ENCODE measurements at regions not wholly inside any gene's neighbourhood (a gene's known extent, or its start where the extent isn't known, plus 50 kb on each side); places are given as distances from the start of the nearest gene placed in this dataset.

DNA sequence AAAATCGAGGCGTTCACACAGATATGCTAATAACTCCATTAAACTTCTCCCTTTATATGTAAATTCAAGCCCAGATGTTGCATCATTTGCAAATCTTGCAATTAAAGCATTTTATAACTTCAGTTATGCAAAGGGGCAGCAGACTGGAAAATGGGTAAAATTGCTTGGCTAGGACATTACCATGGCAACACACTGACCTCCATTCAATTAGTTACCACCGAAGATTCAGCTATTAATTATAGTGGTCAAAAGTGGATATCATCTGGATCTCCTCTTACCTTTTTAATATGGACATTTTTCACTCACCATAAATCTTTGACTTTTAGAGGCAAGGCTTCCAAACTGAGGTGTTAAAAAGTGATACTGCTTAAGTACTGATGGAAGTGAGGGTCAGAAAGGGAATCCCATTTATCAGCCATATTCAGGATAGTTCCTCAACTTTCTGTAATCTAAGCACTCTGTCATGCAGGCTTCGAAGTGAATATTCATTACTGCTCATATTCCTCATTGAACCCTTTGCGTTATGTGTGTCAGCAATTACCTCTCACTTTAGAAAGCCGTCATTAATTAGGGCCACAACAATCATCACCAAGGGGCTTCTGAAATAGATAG is 386.2 kb upstream of the ROBO2 start:
- 94% methylated on average over 5 of the region's 6 CpGs for WGBS
- Histone ChIP-seq H3K9me3 (ENCODE audit: insufficient read depth, low read depth, low read length) (no peaks in the 10 kb centered on the region), H3K4me3 (ENCODE audit: low read length) (no peak overlapping the region), H3K36me3 (ENCODE audit: insufficient read depth, low read length) (no peaks in the 10 kb centered on the region), H3K4me1 (ENCODE audit: insufficient read depth, low read length) (peaks cover 7% of the 10 kb centered on the region), H3K27ac (ENCODE audit: low read depth, low read length) (no peak overlapping the region), H3K9ac (ENCODE audit: low read depth, low read length) (no peak overlapping the region), H3K27me3 (ENCODE audit: insufficient read depth, low read length) (peaks cover 15% of the 10 kb centered on the region)

DNA sequence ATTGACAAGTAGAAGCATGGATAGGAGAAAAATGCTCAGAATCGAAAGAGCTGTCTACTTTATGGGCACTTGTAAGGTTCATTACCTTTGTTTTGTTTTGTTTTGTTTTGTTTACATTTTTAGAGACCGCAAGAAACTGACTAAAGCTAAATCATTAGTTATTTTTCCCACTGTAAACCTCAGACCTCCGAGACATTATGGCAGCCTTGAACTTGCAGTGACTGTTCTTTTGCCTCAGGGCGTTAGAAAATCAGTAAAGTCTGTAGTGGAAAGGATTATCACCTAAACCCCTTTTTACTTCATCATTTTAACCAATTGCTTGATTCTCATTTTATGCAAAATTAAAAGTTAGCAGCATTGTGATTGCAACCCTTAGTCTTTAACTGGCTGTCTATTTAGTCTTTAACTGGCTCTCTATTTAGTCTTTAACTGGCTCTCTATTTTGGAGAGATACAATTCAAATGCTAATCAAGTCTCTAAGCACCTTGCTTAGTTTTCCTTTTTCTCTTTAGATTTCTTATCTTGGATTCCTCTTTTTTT is 383.3 kb upstream of the ROBO2 start:
- H3K9ac ChIP-seq (ENCODE audit: low read depth, low read length), result no peak overlapping the region
- H3K4me3 ChIP-seq (ENCODE audit: low read length), result no peak overlapping the region
- no peaks in the 10 kb centered on the region for H3K36me3 ChIP-seq (ENCODE audit: insufficient read depth, low read length)
- H3K9me3 ChIP-seq (ENCODE audit: insufficient read depth, low read depth, low read length), result no peaks in the 10 kb centered on the region
- peaks cover 13% of the 10 kb centered on the region for H3K4me1 ChIP-seq (ENCODE audit: insufficient read depth, low read length)
- H3K27ac ChIP-seq (ENCODE audit: low read depth, low read length), result no peak overlapping the region
- 67% methylated on average over 3 of the region's 4 CpGs for WGBS
- peaks cover 15% of the 10 kb centered on the region for H3K27me3 ChIP-seq (ENCODE audit: insufficient read depth, low read length)

DNA sequence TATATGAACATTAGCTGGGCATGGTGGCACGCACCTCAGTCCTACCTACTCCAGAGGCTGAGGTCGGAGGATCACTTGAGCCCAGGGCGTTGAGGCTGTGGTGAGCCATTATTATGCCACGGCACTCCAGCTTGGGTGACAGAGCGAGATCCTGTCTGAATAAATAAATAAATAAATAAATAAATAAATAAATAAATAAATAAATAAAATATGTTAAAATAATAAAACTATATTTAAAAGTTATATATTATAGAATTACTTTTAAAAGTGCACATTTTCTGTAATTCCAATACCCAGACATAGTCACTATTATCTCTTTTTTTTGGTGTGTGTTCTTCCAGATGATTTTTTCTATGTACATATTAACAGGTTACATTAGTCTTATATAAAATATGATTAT is 382.0 kb upstream of the ROBO2 start:
- Histone ChIP-seq H3K9me3 (ENCODE audit: insufficient read depth, low read depth, low read length) (no peaks in the 10 kb centered on the region), H3K27me3 (ENCODE audit: insufficient read depth, low read length) (peaks cover 15% of the 10 kb centered on the region), H3K36me3 (ENCODE audit: insufficient read depth, low read length) (no peaks in the 10 kb centered on the region), H3K4me1 (ENCODE audit: insufficient read depth, low read length) (peaks cover 25% of the 10 kb centered on the region), H3K27ac (ENCODE audit: low read depth, low read length) (no peak overlapping the region), H3K9ac (ENCODE audit: low read depth, low read length) (no peak overlapping the region), H3K4me3 (ENCODE audit: low read length) (no peak overlapping the region)
- WGBS, result 95% methylated on average over 3 of the region's 5 CpGs

DNA sequence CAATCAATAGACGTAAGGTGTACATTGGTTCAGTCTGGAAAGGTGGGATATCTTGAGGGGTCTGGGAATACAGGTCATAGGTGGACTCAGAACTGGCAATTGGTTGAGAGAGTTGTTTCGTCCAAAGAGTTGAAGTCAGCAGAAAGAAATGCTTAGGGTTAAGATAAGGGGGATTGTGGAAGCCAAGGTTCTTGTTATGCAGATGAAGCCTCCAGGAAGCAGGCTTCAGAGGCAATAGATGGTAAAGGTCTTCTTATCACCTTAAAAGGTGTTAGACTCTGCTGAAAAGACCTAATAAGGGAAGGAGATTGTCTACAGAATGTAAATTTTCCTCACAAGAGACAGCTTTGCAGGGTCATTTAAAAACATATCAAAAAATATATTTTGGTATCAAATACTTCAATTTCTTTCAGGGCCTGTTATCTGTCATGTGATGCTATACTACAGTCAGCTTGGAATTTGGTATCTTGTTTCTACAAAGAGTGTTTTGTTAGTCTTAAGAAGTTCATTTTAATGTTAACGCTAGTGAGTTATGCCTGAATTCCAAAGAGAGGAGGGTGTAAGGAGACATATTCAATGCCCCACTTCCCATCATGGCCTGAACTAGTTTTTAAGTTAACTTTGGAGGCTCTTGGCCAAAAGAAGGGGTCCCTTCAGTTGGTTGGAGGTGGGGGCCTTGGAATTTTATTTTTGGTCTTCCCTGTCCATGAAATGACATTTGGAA is 378.2 kb upstream of the ROBO2 start:
- peak overlapping the region; percentile 98 for H3K27ac ChIP-seq (ENCODE audit: low read depth, low read length)
- peaks cover under 1% of the 10 kb centered on the region; the same call in 1 of the 2 replicates for H3K27me3 ChIP-seq (ENCODE audit: insufficient read depth, low read length)
- H3K4me3 ChIP-seq (ENCODE audit: low read length), result no peak overlapping the region; the same call in 1 of the 2 replicates
- peaks cover 31% of the 10 kb centered on the region for H3K4me1 ChIP-seq (ENCODE audit: insufficient read depth, low read length)
- no peaks in the 10 kb centered on the region for H3K9me3 ChIP-seq (ENCODE audit: insufficient read depth, low read depth, low read length)
- 57% methylated on average over 3 of the region's 3 CpGs for WGBS
- peak overlapping the region; percentile 6 for H3K9ac ChIP-seq (ENCODE audit: low read depth, low read length)
- no peaks in the 10 kb centered on the region for H3K36me3 ChIP-seq (ENCODE audit: insufficient read depth, low read length)

DNA sequence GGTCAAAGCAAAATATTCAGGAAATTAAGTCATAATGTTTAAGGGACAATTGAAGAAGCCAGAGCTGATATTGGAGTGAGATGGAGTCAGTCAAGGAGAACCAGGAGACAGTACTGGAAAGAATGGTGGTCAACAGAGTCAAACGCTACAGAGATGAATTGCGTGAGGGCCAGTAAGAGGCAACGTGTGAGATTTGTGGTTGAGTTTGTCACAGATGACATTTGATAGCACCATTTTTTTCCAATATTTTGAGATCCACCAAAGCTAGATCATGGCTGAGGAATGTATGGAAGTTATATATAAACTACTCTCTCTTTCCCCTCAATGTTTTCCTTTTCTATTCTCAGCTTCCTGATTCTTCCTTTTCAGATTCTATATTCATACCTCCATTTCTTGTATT is 375.1 kb upstream of the ROBO2 start:
- no peaks in the 10 kb centered on the region for H3K36me3 ChIP-seq (ENCODE audit: insufficient read depth, low read length)
- peaks cover 28% of the 10 kb centered on the region for H3K4me1 ChIP-seq (ENCODE audit: insufficient read depth, low read length)
- H3K27me3 ChIP-seq (ENCODE audit: insufficient read depth, low read length), result no peaks in the 10 kb centered on the region
- WGBS, result 92% methylated on average over 3 of the region's 3 CpGs
- no peaks in the 10 kb centered on the region for H3K9me3 ChIP-seq (ENCODE audit: insufficient read depth, low read depth, low read length)
- H3K27ac ChIP-seq (ENCODE audit: low read depth, low read length), result no peak overlapping the region
- no peak overlapping the region for H3K9ac ChIP-seq (ENCODE audit: low read depth, low read length)
- no peak overlapping the region for H3K4me3 ChIP-seq (ENCODE audit: low read length)

DNA sequence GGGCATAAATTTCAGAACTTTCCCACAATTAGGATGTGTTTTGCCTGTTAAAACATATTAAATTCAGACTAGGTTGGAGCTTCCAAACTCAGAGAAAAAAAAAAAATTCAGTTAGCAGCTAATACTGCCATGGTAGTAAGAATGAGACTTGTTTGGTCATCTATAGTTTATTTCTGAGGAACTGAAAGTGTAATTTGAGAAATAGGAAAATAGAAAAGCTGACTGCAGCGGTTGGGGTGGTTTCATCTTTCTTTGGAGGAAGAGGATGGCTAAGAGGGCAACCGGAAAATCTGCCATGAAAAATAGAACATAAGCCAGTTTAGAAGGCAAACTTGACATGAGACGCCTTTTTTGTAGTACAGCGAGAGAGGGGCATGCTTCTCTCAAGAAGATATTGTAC is 371.2 kb upstream of the ROBO2 start:
- Histone ChIP-seq H3K9ac (ENCODE audit: low read depth, low read length) (no peak overlapping the region), H3K27me3 (ENCODE audit: insufficient read depth, low read length) (no peaks in the 10 kb centered on the region), H3K4me1 (ENCODE audit: insufficient read depth, low read length) (peaks cover 5% of the 10 kb centered on the region), H3K4me3 (ENCODE audit: low read length) (no peak overlapping the region), H3K9me3 (ENCODE audit: insufficient read depth, low read depth, low read length) (no peaks in the 10 kb centered on the region), H3K36me3 (ENCODE audit: insufficient read depth, low read length) (no peaks in the 10 kb centered on the region), H3K27ac (ENCODE audit: low read depth, low read length) (no peak overlapping the region)
- 95% methylated on average over 4 of the region's 4 CpGs for WGBS

DNA sequence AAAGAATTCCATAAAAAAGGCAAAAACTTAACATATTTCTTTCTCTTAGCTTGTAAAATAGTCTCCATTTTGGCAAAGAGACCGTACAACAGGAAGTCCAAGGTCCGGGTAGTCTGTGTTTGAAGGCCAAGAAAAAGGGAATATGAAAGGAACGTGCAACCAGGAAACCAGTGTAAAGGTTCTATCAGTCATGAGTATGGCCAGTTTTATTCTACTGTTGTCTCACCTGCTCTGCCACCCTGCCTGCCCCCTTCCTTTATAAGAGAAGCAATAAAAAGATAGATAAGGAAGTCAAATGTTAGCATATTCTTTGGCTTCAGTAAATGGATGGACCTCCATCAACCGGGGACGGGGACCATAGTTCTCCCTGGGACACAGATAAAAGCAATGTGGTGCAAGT is 370.6 kb upstream of the ROBO2 start:
- 88% methylated on average over 5 of the region's 5 CpGs for WGBS
- H3K9me3 ChIP-seq (ENCODE audit: insufficient read depth, low read depth, low read length), result no peaks in the 10 kb centered on the region

DNA sequence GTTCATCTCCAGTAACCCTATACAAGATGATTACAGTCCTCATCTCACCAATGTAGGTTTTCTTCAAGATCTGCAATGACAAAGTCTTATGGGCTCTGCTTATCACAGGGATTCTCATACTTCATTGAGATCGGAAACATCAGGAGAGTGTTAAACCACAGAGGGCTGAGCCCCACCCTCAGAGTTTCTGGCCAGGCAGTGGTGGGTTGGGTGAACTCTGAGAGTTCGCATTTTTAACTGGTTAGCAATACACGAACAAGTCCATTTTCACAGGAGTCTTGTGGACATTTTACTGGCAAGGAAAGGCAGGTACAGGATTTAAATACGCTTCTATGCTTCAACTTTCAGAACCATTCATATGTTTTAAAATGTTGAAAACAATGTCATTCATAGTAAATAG is 366.7 kb upstream of the ROBO2 start:
- no peak overlapping the region for H3K4me3 ChIP-seq (ENCODE audit: low read length)
- no peak overlapping the region for H3K27ac ChIP-seq (ENCODE audit: low read depth, low read length)
- H3K9ac ChIP-seq (ENCODE audit: low read depth, low read length), result no peak overlapping the region
- no peaks in the 10 kb centered on the region for H3K27me3 ChIP-seq (ENCODE audit: insufficient read depth, low read length)
- H3K9me3 ChIP-seq (ENCODE audit: insufficient read depth, low read depth, low read length), result no peaks in the 10 kb centered on the region
- H3K4me1 ChIP-seq (ENCODE audit: insufficient read depth, low read length), result peaks cover 13% of the 10 kb centered on the region
- H3K36me3 ChIP-seq (ENCODE audit: insufficient read depth, low read length), result no peaks in the 10 kb centered on the region
- WGBS, result 87% methylated on average over 4 of the region's 4 CpGs

More for the DNA sequence above, 370.6 kb upstream of the ROBO2 start:
- Histone ChIP-seq H3K27ac (ENCODE audit: low read depth, low read length) (no peak overlapping the region), H3K9ac (ENCODE audit: low read depth, low read length) (no peak overlapping the region), H3K27me3 (ENCODE audit: insufficient read depth, low read length) (no peaks in the 10 kb centered on the region), H3K36me3 (ENCODE audit: insufficient read depth, low read length) (no peaks in the 10 kb centered on the region), H3K4me1 (ENCODE audit: insufficient read depth, low read length) (no peaks in the 10 kb centered on the region; the same call in 1 of the 2 replicates), H3K4me3 (ENCODE audit: low read length) (no peak overlapping the region)

DNA sequence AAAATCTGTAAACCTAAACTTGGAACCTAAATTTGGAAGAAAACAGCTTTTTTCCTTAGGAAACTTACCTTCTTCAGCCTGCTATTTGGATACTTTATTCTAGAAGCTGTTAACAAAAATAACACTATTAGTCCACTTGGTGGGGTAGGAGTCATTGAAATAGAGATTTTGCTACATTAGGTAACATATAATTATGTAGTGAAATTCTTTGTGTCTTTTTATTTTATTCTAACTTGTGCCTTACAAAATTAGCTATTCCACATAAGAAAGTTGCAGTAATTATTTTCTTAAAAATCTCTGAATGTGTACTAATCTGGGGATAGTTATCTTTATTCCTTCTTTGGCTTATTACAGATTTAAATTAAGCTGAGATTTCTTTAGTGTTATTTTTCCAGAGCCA is 360.4 kb upstream of the ROBO2 start:
- Histone ChIP-seq H3K4me1 (ENCODE audit: insufficient read depth, low read length) (peaks cover 26% of the 10 kb centered on the region), H3K9me3 (ENCODE audit: insufficient read depth, low read depth, low read length) (no peaks in the 10 kb centered on the region), H3K36me3 (ENCODE audit: insufficient read depth, low read length) (no peaks in the 10 kb centered on the region), H3K9ac (ENCODE audit: low read depth, low read length) (no peak overlapping the region), H3K27ac (ENCODE audit: low read depth, low read length) (no peak overlapping the region), H3K4me3 (ENCODE audit: low read length) (no peak overlapping the region), H3K27me3 (ENCODE audit: insufficient read depth, low read length) (no peaks in the 10 kb centered on the region)

DNA sequence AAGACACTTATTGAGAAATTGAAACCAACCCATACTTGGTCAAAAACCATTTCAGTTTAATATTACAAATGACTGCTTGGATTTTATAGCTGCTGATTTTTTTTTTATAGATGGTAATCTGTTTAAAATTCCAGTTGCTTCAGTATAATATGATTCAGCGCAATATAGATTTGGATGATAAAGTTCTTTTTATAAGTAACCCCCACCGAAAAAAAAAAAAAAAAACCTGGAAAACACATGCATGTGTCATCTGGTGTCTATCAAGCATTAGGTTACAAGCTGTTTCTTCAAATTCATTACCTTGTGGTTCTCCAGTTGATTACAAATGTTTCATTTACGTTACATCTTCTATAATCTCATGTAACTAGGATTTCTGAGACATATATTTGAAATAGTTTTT is 356.6 kb upstream of the ROBO2 start:
- WGBS, result no CpG with 5 or more reads among the region's 3 CpGs
- Histone ChIP-seq H3K27me3 (ENCODE audit: insufficient read depth, low read length) (no peaks in the 10 kb centered on the region), H3K9me3 (ENCODE audit: insufficient read depth, low read depth, low read length) (no peaks in the 10 kb centered on the region), H3K9ac (ENCODE audit: low read depth, low read length) (no peak overlapping the region), H3K4me1 (ENCODE audit: insufficient read depth, low read length) (peaks cover 32% of the 10 kb centered on the region), H3K4me3 (ENCODE audit: low read length) (no peak overlapping the region), H3K36me3 (ENCODE audit: insufficient read depth, low read length) (no peaks in the 10 kb centered on the region), H3K27ac (ENCODE audit: low read depth, low read length) (no peak overlapping the region)

DNA sequence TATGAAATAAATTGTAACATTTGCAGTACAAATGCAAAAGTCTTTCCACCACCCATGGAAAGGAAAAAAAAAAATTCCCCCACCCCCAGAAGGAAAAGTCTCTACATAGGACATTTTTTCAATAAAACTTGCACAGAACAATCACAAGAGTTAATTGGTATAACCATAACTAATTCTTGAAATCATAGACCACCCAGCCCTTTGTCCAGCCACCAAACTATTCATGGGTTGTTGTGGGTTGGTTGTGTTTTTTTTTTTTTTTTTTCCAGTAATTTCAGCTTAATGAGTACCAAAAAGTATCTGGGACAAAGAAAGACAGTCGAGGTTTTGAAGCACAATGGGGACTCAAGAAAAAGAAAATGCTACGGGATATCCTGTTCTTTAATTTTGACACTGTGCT is 355.0 kb upstream of the ROBO2 start:
- no peak overlapping the region for H3K27ac ChIP-seq (ENCODE audit: low read depth, low read length)
- H3K4me3 ChIP-seq (ENCODE audit: low read length), result no peak overlapping the region
- WGBS, result 98% methylated on average over 2 of the region's 2 CpGs
- H3K4me1 ChIP-seq (ENCODE audit: insufficient read depth, low read length), result peaks cover 32% of the 10 kb centered on the region
- no peaks in the 10 kb centered on the region for H3K36me3 ChIP-seq (ENCODE audit: insufficient read depth, low read length)
- H3K9ac ChIP-seq (ENCODE audit: low read depth, low read length), result no peak overlapping the region
- H3K27me3 ChIP-seq (ENCODE audit: insufficient read depth, low read length), result no peaks in the 10 kb centered on the region
- no peaks in the 10 kb centered on the region for H3K9me3 ChIP-seq (ENCODE audit: insufficient read depth, low read depth, low read length)

All from HUES64 (cell line).